ENCODE measurements at regions not wholly inside any gene's neighbourhood (a gene's known extent, or its start where the extent isn't known, plus 50 kb on each side); places are given as distances from the start of the nearest gene placed in this dataset.

DNA sequence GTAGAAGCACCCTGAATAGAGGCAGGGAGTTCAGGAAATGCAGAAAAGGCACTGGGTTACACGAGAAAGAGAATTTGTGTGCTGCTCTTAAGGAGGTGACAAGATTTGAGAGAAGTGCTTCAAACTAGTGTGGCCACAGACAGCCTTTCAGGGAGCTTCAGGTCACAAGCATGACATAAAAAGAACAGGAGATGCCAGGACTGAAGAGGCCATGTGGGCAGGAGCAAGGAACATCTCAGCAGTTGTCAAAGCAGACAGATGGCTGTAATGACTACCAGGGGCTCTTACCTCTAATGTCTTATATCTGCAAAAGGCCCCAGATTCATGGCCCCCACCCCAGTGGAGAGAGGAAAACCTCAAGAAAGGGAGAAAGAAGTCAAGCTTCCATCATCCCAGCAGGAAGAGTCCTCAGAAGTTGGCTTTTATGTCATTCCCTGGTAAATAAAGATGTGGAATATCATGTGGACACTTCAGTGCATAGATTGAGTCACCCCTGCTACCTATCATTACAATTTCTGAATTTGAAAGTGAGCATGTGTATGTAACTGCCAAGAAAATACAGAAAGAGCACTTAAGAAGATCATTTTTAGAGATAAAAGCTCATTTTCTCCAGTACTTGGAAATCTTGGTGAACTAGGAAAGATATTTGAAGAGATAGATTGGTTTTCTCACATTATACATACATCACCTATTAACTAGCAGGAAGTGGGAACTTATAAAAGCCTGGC is 214.4 kb upstream of the RORB start:
- no peak for DNase-seq

DNA sequence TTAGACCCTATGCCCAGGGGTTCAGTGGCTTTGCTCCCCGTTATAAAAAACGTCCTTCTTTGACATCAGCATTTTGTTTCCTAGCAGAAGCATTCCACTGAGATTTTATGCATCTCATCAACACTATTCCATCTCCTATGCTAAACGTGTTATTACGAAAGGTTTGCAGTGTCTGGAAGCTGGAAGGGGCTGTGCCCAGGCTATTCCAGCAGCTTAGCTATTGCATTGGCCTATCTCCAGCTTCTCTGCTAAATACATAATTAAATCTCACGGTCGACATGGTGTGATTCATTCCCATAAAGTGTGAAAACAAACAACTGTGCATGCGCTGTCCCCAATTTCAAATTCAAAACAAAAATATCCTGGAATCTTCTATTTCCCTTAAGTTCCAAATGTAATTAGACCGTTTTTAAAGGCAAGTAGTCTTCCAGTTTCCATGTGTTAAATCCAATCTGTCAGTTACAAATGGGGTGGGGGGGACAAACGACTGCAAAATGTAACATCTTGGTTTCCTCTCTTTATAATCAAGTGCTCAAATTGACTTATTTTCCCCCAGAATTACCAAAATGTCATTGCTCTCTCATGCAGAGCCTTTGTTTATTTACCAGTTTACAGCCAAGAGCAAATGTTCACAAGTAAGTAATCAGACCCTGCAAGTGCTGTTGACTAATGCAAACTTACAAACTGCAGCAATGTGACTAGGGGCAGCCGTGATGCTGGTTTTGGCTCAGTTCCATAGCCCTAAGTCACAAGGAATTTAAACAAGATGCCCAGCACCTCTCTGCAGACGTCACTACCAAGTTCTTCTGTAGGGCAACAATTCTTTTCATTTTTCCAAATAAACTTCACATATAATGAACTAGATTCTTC is 212.3 kb upstream of the RORB start:
- no peak for DNase-seq

DNA sequence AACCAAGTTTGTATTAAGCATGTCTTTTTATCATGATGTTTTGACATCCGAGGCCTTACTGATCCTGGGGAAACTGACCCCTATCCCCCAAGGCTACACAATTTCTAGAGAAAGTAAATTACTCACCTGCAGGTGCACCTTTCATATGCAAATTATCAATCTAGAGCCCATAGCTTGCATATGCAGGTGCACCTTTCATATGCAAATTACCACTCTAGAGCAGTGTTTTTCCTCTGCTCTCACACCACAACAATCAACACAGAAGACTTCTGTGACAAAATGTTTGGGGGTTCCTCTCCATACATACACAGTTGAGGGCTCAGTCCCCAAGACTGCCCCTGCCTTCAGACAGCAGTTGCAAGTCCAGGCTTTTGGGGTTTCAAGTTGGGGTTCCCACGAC is 203.7 kb upstream of the RORB start:
- DNase-seq = no peak

DNA sequence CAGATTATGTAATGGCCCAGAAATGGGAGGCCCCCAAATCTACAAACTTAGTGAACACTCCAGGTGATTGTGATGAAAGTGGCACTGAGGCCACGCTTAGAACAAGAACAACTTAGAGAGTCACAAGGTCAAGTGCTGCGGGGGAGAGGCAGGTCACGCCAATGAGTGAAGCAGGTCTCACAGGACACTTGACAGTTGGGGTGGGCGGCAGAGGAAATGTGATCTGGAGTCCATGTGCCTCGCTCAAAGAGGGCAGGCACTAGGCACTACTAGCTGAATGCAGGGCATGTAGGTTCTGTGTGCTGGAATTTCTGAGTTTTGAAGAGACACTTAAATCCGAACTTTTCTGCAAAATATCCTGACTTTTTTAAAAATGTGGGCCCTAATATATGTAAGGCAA is 193.2 kb upstream of the RORB start:
- DNase-seq = no peak

DNA sequence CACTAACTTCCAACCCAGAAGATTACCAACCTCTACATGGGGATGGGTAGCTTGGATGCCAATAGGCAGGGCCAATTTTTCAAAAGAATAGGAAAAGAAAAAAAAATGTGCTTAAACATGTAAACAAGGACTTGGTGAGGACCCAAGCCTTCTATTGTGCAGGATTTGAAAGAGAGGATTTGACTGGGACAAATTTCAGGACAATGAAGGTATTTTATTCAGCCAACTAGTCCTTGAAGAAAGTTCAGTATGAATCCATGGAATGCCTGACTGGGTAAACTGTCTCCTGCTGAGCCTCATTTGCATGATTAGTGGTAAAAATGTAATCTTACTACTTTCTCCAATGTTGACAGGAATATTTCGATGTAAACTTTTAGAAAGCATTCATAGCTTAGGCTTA is 192.5 kb upstream of the RORB start:
- no peak for DNase-seq

DNA sequence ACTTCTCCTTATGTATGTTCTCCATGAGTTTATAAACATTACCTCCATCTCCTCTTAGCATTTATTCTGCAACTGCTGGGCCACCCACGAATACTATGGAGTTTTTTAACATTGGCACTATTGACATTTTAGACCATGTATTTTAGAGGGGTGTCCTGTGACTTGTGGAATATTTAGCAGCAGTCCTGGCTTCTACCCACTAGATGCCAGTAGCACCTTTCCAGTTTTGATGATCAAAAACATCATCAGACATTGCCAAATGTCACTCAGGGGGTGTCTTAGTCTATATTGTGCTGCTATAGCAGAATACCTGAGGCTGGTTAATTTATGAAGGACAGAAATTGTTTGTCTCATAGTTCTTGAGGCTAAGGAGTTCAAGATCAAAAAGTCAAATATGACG is 187.5 kb upstream of the RORB start:
- no peak for DNase-seq

DNA sequence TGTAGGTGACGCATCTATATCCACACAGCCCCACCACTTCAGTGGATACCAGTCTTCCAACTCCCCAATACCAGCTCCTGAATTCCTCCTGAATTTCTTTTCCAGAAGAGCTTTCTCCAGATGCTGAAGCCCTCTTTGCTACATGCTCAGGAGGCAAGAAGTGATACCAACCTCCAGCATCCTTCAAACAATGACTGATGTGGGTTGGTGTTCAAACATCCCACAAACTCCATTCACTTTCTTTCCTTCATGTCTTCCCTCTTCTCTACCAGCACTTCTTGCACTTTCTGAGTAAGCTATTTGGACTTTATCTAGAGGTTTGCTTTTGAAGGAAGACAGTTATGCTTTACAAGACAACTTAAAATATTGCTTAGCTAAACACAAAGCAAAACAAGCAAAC is 179.9 kb upstream of the RORB start:
- no peak for DNase-seq

DNA sequence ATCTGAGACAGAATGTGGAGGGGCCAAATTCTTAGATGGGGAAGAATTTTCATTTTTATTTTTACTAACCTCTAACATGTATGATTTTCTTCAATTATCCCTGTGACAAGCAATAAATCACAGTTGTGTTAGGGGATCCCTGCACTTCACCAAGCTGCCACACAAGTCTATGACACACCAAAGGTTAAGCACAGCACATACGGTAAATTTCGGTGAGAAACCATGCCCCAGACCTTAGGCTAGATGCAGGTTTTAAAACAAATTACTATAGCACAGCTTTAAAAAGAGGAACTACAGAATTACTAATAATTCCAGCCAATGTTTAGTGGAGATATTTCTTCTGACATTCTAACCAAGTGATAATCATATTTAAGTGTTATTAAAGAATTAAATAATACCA is 175.7 kb upstream of the RORB start:
- DNase-seq = no peak

DNA sequence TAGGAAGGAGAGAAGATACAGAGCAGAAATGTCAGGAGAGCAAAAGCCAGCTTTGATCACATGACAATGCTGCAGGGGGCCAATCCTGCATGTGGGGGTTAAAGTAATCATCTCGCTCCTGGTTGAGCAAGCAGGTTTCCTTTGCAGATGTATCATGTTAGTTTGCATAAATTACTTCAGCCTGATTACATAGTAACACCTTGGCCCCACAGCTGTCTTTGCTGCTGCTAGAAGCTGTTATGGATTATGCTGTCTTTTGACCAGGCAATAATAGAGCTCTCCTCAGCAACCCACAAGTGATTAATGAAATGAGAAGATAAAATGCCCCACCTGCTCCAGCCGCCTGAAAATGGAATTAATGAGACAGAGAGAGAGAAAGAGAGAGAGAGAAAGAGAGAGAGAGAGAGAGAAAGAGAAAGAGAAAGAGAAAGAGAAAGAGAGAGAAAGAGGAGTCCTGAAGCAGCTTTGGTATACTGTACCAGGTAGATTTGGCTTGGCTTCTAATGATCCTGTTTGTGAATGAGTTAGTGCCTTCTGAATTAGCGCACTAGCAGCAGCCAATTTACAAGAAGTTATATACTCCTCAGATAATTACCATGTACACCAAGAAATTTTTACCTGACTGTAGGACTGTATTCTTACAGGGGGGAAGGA is 174.3 kb upstream of the RORB start:
- DNase-seq = no peak

DNA sequence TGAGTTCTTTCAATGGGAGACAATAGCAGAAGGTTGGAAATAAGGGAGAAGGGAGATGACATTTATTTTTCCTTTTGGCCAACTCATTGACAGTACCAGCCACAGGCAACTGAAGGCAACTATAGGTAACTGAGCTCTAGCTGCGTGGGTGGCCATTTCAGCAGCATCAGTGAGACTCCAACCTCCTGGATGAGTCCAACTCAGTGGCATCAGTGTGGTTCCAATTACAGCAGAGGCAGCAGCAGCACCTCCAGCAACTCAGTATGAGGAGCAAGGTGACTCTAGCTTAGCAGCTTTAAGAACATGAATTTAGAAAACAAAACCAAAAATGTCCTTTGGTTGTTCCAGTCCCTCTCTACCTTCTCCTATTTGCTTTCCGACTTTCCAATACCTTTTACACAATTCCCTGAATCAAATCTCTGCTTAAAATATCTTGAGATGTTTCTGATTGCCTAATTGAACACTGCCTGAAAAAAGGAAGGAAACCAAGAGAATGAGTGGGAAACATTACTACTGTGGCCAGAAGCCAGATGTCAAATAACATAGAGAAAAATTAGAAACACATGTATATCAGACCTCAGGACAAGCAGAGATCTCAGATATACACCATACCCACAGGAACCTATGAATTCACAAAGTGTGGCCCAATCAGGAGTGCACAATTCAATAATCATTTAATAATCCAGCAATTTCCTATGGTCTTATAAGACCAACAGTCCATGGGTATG is 166.5 kb upstream of the RORB start:
- no peak for DNase-seq

DNA sequence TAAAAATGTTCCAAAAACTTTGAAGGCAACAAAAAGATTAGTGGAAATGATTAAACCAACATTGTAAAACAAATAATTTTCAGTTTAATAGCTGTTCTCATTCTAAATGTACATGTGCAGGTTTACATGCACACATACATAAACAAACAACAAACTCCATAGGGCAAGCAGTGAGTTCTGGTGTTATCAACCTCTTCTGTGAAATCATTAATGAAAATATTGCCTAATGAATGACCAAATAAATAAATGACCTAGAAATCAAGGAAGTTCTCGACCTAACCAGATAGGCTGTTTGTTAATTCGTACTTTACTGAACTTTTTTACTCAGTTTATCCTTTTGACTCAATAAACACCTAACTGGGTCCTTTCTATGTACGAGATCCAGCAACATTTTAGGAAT is 165.5 kb upstream of the RORB start:
- no peak for DNase-seq

DNA sequence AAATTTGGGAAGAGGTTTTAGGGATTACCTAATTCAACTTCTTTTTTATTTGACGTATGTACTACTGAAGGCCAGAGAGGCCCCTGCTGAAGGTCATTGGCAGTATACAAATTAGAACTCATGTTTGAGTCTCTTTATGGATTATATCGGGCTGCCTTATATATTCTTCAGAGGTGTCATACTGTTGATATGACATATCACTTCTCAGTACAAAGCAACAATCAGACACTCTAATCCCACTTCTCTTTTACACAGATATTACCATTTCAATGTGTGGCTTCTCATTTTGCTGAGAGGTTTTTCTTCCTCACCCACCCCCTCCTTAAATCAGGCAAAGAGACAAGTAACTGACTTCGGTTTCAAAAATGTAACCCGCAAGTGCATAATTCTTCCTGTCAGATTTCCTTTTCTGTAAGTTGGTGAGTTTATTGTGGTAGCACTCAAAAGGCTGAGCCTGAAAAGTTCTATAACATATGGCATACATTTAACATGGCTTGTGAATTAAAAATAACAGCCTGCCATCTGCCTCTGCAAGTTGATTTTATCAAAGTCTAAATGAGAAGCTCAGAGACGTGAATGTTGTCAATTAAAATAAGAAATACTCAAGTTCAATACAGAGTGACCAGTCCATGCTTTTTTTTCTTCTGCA is 163.6 kb upstream of the RORB start:
- DNase-seq = no peak

DNA sequence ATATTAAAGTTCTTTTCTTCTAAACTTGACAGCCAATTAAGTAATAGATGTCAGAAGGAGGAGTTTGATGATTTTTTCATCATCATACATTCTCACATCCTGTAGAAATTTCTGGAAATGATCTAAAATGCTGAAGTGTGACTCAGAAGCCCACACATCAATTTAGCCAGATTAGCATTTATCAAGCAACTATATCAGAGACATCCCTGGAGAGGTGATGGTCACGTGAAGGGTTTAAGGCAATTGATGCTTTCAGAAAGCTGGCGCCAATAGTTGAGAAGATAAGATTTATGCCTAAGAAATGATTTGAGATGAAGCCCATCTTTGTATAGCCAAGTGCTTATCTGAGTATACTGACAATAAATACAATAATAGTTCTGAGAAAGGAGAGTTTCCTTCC is 162.9 kb upstream of the RORB start:
- DNase-seq = no peak

DNA sequence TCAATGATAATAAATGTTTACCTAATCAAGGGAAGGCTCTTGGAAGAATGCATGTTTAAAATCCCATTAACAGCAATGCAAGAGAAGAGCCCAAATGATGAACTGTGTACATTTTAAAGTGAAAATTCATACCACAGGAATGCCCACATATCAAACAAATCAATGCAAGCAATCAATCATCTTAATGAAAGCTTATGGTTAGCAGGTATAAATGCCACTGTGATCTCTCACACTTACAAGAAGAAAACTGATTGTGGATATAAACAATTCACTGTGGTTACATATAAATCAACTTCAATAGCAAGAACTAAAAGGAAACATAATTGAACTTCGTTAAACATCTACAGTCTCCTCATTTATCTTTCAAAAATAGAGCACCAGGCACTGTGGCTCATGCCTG is 161.0 kb upstream of the RORB start:
- DNase-seq = no peak

DNA sequence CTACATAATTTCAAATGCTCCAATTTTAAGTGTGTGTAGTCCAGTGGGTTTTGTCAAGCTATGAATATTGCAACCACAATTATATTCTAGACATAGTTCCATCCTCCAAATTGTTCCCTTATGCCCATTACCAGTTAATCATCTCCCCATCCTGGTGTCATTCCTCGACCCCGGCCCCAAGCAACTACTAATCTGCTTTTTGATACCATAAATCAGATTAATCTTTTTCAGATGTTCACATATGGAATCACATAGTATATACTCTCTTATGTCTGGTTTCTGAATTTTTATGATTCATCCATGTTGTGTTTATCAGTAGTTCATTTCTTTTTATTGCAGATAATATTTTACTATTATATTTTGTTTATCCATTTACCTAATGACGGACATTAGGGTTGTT is 148.4 kb upstream of the RORB start:
- no peak for DNase-seq

DNA sequence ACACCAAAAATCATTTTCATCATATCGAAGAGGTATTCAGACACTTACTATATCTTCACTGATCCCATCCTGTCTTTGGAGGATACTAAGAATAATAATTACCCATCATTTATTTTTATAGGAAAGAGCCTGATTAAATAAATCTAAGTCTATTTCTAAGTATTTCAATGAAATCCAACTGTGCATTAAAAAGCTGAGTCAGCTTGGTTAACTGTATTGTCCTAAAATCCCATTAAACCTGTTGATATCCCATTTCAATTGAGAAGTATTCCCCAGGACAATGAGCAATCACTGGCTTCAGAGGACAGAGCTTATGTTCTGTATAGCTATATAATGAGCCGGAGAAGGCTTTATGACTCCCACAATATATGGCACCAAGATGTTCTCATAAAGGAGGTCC is 142.0 kb upstream of the RORB start:
- DNase-seq = no peak

DNA sequence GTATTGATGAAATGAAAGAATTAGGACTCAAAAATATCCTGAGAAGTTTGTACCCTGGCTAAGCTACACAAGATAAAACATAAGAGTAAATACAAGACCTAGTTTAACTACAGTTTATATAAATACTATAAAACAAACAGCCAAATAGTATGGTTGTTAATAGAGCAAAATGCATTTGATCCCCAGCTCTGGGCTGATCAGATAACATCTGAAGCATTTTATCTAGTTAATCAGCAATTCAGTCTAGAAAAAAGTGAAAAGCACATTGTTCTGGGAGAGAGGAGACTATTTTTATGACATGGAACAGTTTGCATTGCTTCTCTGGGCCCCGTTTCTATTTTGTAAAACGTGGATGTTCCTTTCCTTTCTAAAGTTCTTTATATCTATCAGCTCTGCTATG is 139.6 kb upstream of the RORB start:
- no peak for DNase-seq

DNA sequence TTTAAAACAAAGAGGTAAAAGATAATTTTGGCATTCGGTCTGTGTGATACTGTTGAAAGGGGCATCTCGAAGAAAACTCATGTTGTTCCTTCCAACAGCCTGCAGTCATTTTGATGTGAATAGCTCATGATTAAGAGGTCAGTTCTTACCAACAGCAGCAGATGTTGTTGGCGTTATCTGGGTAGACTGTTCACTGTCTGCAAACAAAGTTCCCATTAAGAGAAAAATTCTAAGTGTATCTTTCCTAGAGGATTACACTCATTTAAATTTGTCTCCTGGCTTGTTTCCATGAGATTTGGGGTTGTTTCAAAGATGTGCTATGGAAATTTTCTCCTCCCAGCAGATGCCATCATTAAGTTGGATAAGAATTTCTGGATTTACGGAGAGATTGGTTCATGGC is 138.2 kb upstream of the RORB start:
- no peak for DNase-seq

DNA sequence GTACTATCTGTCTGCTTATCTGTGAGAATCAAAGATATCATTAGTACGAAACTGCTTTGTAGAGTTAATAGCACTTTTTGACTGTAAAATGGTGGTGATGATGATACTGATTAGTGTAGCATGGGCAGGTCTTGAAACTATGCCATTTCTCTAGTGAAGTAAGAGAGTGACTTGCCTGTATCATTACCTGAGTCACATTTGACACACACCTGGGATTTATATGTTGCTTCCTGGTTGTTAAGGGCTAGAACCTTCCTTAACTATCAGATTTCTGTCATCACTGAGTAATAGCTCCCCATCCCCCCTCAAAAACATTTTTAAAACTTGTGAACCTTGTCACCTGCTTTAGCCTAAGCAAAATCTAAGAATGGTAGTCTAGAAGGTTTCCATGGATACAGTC is 135.6 kb upstream of the RORB start:
- no peak for DNase-seq

DNA sequence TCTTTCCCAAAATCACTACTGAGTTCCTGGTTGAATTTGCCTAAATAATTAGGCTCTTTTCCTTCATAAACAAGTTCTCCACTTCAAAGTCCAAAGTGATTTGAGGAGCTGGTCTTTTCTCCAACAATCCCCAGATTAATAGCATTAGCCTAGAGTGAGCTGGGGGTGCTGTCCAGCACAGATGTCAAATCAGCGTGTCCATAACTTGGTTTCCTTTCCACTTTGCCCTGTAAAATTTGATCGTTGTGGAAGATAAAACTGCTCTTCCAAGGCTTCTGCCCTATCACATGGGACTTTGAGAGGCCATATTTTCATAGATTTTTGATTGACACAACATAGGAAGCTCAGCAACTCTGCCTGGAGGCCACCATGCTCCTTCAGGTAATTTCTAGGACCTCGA is 134.7 kb upstream of the RORB start:
- DNase-seq = no peak

DNA sequence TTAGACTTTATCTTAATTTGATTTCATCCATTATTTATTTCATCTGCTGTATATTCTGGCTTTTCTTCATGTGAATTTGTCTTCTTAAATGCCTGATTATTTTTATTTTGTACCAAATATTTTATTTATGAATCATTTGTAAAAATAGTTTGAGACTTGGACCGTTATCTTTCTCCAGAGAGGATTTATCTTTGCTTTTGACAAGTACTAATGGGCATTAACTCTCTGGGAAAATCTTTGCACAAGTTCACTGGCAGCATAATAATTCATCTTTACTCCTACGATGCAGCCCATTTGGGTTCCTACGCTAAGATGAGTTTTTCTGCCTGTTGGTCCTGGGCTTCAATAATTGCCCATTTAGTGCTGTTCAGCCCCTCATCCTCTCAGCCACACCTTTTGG is 131.0 kb upstream of the RORB start:
- DNase-seq = no peak

DNA sequence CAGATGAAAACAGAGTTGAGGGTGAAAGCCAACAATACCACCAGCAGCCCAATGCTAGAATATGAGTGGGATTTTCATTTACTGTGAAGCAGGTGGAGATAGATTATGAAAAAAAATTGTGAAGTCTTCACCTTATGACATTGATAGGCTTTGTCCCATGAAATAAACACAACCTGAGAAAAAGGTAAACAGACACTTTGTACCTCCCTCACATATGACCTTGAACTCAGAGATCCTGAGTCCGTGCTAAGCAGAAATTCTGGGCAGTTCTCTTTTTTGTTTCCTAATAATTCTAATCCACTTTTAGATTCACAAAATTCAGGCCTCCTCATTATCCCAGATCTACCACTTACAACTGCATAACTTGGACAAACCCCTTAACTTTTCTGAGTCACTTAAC is 127.3 kb upstream of the RORB start:
- no peak for DNase-seq

DNA sequence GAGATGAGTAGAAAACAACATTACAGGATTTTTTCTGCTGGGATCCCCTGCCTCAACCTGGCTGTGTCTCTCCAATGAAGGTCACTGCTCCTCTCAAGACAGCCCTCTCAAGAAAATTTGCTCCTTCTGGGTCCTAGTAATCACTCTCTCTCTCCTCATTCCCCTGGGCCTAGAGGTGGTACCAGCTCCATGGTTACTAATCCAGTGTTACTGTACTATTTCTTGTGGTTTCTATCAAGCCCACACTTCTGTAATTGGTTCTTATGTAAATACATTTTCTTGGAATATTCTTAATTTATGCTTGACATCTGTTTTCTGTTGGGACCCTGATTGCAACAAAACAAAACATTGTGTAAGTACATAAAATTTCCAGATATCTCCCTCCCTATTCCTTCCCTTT is 123.8 kb upstream of the RORB start:
- no peak for DNase-seq
